Adrenal gland (tissue), 9 donors: ENCODE measurements at regions not wholly inside any gene's neighbourhood (a gene's known extent, or its start where the extent isn't known, plus 50 kb on each side); places are given as distances from the start of the nearest gene placed in this dataset.

Experiments
- DNase-seq, 7 donors: peaks; one replicate each; pipeline ENCODE4 v3.0.0-alpha.2; 2019 to 2020
- H3K27ac ChIP-seq, 5 donors: fragments of 200-600 bp; sonication (generic) in 4 of 5; 1 replicate in 3 of 5; 2 replicates in 2 of 5; pipeline versions ENCODE4 v1.5.1 to v1.8.0; 2016 to 2020; ENCODE audit warnings: mild to moderate bottlenecking in 1 of 5
- H3K27me3 ChIP-seq: fragments of 200-600 bp; 2 replicates; pipeline ENCODE4 v1.8.0; 2021
- H3K36me3 ChIP-seq, 2 donors: fragments of 200-600 bp; replicated peaks in 1 of 2; 1 replicate in 1 of 2; 2 replicates in 1 of 2; pipeline versions ENCODE4 v1.5.1 to v1.8.0; 2018 to 2022
- H3K4me1 ChIP-seq, 2 donors: fragments of 200-600 bp; replicated peaks in 1 of 2; 1 replicate in 1 of 2; 2 replicates in 1 of 2; pipeline versions ENCODE4 v1.5.1 to v1.8.0; 2018 to 2021
- H3K4me3 ChIP-seq, 4 donors: fragments of 200-600 bp; sonication (generic) in 3 of 4; one replicate each; pipeline ENCODE4 v1.5.1; 2016 to 2018
- H3K9me3 ChIP-seq, 3 donors: fragments of 200-600 bp; sonication (generic) in 1 of 3; replicated peaks in 1 of 3; 1 replicate in 2 of 3; 2 replicates in 1 of 3; pipeline versions ENCODE4 v1.5.1 to v1.8.0; 2016 to 2021
- CTCF ChIP-seq, 6 experiments: fragments of 450-650 bp in 4 of 6; fragments of 200-600 bp in 2 of 6; sonication (generic) in 1 of 6; IDR thresholded peaks; 1 replicate in 5 of 6; 2 replicates in 1 of 6; pipeline versions ENCODE4 v1.5.1 to v1.8.0; 2016 to 2021; ENCODE audit warnings: antibody characterized with exemption in 6 of 6, mild to moderate bottlenecking in 2 of 6, moderate library complexity in 1 of 6
- POLR2A ChIP-seq, 2 donors: fragments of 450-650 bp; IDR thresholded peaks; one replicate each; pipeline ENCODE4 v1.6.1; 2017; ENCODE audit warnings: antibody characterized with exemption in 2 of 2, mild to moderate bottlenecking in 2 of 2, moderate library complexity in 1 of 2
- WGBS, 4 donors: extraction: QIAGEN DNeasy Blood & Tissue Kit in 2 of 4; methylation state at CpG; one replicate each; pipeline versions ENCODE4 v1.1.5 to v1.1.7; 2013 to 2017; 5-methylcytosine and 5-hydroxymethylcytosine counted together
- intact Hi-C, 2 donors: fragments of 100-400 bp; cut with DNase I; formaldehyde crosslinking; loops; one replicate each; pipeline versions ENCODE4 v1.14.1 to v1.15.0; 2022 to 2023
- donor health status: healthy with polysubstance abuse.
- donor health status: Bipolar disorder and iron deficiency.
- donor health status: DM: yes; HTN: yes; CAD: no.
- donor health status: DM: no; HTN: no; CAD: no.
- donor health status: DM: no; HTN: no; CAD: no.

- intact Hi-C loops = no loop called here
- 31 to 58% (median 54%) methylated on average over 1 of the region's 1 CpG for WGBS, 4 donors
- H3K36me3 ChIP-seq = no peaks in the 10 kb centered on the region
- H3K27ac ChIP-seq = no peak overlapping the region
- H3K4me3 ChIP-seq = no peak overlapping the region
- H3K27me3 ChIP-seq = peaks cover 4% of the 10 kb centered on the region
- no peaks in the 10 kb centered on the region for H3K9me3 ChIP-seq
- DNase-seq = no peak
- no peak for TF ChIP-seq POLR2A (IDR thresholded peaks at IDR 0.05)
- no peak for TF ChIP-seq CTCF (IDR thresholded peaks at IDR 0.05)
- H3K4me1 ChIP-seq = no peaks in the 10 kb centered on the region
These were observed 62.0 kb downstream of the CAVIN4 start for GRCh38 chr9:100639854-100640253.

- no peaks in the 10 kb centered on the region for H3K9me3 ChIP-seq
- H3K4me3 ChIP-seq = no peak overlapping the region
- WGBS, 4 donors = 62 to 70% (median 67%) methylated on average over 5 of the region's 5 CpGs
- intact Hi-C loops = no loop called here
- no peaks in the 10 kb centered on the region for H3K4me1 ChIP-seq
- no peak for DNase-seq
- H3K36me3 ChIP-seq = no peaks in the 10 kb centered on the region
- TF ChIP-seq POLR2A (IDR thresholded peaks at IDR 0.05) (no peak), CTCF (IDR thresholded peaks at IDR 0.05) (no peak)
- H3K27ac ChIP-seq = no peak overlapping the region
- H3K27me3 ChIP-seq = peaks cover 4% of the 10 kb centered on the region
These were observed 62.7 kb downstream of the CAVIN4 start for GRCh38 chr9:100640447-100641050.

- Histone ChIP-seq H3K4me3 (no peak overlapping the region), H3K9me3 (no peaks in the 10 kb centered on the region), H3K27ac (no peak overlapping the region), H3K36me3 (no peaks in the 10 kb centered on the region), H3K4me1 (no peaks in the 10 kb centered on the region), H3K27me3 (peaks cover 4% of the 10 kb centered on the region)
- intact Hi-C loops = no loop called here
- 71 to 88% (median 73%) methylated on average over 2 of the region's 2 CpGs for WGBS, 4 donors
- no peak for DNase-seq
- TF ChIP-seq POLR2A (IDR thresholded peaks at IDR 0.05) (no peak), CTCF (IDR thresholded peaks at IDR 0.05) (no peak)
These were observed 63.3 kb downstream of the CAVIN4 start for GRCh38 chr9:100641166-100641565.

GRCh38 chr9:100652850-100653249, 75.0 kb downstream of the CAVIN4 start:
- no peaks in the 10 kb centered on the region for H3K36me3 ChIP-seq
- no peak for DNase-seq
- intact Hi-C loops = no loop called here
- TF ChIP-seq CTCF (IDR thresholded peaks at IDR 0.05) (no peak), POLR2A (IDR thresholded peaks at IDR 0.05) (no peak)
- 67 to 69% (median 68%) methylated on average over 4 of the region's 4 CpGs for WGBS, 4 donors
- no peaks in the 10 kb centered on the region for H3K27me3 ChIP-seq
- H3K4me1 ChIP-seq = no peaks in the 10 kb centered on the region
- no peak overlapping the region for H3K4me3 ChIP-seq
- H3K9me3 ChIP-seq = no peaks in the 10 kb centered on the region
- H3K27ac ChIP-seq = no peak overlapping the region
